ENCODE measurements at regions not wholly inside any gene's neighbourhood (a gene's known extent, or its start where the extent isn't known, plus 50 kb on each side); places are given as distances from the start of the nearest gene placed in this dataset.

DNA sequence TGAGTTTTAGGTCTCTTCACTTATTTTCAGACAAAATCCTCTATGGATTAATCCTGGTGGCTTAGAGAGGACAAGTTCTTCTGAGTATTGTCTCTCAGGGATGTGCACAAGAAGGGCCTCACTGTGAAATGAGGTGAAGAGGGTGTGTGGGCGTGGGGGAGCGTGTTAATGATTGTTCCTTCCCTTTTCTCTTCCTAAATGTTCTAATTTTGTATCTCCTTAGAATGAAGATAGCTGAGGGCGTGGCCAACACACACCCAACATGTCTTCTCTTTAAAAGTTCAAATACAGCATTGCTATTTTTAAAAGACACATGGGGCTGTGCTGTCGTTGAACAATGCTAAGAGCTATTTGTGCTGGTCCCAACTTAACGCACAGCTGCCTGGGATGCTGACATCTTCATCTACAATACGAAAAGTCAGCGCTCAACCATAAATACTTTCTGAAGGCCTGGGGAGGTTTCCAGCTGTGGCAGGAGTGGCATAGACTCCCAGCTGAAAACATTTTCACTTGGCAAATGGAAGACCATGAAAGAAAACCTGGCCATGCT is 135.9 kb downstream of the JCAD start:
- DNase-seq: no peak

- no peak for DNase-seq
Observed at GRCh38 chr10:29922892-29923291, 136.5 kb downstream of the JCAD start.

- DNase-seq: no peak
Observed at GRCh38 chr10:29922226-29922625, 137.2 kb downstream of the JCAD start.

DNA sequence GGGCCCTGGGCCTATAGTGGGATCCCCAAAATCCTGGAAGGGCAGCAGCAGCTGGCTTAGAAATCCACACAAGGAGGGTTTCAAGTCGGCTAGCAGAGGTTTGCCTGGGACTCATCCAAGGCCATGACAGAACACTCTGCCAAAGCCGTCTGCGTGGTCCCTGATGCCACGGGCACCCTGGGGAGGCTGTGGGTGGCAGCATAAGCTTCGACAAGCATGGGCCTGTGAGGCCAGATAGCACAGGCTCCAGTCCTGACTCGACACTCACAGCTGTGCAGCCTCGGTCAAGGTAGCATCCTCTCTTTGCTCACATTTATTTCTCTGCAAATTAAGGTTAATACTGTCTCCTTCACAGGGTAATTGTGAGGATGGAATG is 138.3 kb downstream of the JCAD start:
- no peak for DNase-seq

GRCh38 chr10:29920408-29921070 is 138.8 kb downstream of the JCAD start:
- DNase-seq: no peak

GRCh38 chr10:29918623-29919400 is 140.6 kb downstream of the JCAD start:
- DNase-seq: no peak

DNA sequence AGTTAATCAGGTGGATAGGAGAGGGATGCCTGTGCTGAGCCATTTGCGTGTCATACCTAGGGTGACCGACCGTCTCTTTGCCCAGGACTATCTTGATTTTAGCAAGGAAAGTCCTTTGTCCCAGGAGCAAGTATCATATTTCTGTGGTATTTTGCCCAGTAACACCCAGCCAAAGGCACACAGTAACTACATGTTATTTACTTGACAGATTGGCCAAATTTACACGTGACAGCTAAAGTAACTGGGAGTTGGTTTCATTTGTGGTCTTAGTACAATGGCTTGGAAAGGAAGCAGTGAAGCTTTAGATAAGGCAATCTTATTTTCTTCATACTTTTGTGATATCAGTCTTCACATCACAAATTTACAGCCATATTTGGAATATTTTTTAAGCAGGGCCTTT is 142.1 kb downstream of the JCAD start:
- no peak for DNase-seq

DNA sequence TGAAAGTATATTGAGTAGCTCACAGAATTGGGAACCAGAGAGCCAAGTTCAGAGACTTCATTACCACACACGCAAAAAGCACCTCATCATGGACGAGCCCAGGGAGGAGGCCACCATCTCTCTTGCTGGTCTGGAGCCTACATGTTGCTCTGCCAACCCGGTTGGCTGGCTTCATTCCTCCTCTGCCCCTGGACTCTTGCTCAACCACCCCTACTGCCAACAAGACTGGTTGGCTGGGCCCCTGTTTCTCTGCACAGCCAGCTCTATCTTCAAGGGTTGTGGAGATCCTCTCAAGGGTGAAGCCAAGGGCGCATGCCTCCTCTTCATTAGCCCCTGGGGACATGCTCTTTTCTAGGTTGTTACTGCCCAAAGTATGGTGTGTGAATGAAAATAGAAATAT is 142.7 kb downstream of the JCAD start:
- no peak for DNase-seq

DNA sequence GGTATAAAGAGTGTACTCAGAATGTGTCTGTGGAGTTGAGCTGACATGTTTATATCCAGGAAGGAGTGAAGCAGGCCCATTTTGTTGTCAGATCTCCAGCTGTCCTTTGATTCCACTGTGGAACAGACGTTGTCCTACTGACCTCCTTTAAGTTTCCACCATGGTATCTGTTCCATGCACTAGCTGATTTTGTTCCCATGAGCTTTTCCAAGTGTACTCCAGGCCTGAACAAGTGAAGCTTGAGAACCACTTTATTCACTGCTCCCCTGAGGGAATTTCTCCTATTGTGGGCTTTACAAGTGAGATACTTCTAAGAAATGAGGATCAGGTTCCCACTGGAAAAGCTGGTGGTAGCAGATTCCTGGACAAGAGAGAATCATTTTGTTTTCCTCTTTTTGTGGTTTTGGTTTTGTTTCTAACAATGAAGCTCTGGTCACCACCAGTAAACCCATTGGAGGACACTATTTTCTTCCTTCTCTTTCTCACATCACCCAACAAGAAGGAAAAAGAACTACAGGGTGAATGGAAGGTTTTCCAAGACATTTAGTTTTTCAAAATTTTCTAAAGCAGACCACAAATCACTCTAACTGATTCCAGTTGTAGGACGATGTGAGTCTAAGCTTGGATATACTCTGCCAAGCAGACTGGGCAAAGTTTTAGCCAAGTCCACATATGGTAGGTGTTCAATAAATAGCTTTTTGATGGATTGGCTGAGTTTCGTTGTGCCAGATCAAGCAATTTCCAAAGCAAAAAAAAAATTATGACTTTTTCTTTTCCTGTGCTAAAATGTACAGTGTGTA is 144.2 kb downstream of the JCAD start:
- no peak for DNase-seq

GRCh38 chr10:29908962-29909361 is 150.4 kb downstream of the JCAD start:
- no peak for DNase-seq

DNA sequence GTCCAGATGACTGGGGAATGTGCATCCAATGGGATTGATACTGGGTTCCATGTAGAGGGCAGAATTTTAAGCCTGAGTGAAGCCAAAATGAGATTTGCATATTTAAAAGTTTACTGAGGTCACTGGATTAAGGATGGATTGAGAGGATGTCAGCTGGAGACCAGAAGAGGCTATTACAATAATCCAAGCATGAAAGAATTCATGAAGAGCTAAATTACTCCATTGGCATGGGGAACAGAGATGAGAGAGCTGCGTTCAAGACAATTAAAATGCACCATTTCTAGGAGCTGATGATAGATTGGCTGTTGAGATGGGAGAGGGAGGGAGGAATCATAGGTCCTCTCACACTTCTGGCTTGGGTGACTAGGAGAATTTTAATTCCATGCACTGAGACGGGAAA is 158.5 kb downstream of the JCAD start:
- no peak for DNase-seq

- DNase-seq: no peak
Observed at GRCh38 chr10:29897999-29898716, 161.2 kb downstream of the JCAD start.

DNA sequence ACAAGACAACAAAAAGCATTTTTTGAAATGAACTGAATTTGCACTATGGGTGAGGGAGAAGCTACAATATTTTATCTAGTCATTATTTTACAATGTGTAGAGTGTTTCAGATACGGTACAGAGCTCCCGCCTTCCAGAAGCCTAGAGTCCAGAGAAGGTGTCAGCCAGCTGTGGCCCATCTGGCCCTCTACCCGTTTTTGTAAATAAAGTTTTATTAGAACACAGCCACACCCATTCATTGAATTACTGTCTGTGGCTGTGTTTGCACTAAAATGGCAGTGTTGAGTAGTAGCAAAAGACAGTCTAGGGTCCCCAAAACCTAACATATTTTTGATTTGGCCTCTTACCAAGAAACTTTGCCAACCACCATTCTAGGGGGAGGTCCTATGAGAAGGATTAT is 162.0 kb downstream of the JCAD start:
- DNase-seq: no peak

DNA sequence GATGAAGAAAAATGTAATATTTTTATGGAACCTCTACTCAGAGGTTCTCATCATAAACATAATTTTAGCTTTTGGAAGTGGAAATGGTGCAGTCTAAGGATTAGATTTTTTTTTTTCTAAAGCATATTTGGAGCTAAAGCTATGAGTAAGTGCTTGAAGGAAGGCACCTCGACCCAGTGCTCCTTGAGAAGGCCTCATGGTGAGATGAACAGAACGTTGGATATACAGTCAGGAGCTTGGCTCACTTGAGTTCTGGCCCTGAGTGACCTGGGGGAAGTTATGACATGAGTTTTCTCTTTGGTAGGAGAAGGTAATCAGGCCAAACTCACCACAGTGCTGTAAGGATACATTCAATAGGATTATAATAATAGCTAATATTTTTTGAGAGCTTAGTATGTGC is 163.3 kb downstream of the JCAD start:
- no peak for DNase-seq

- DNase-seq: no peak
Observed at GRCh38 chr10:29895456-29895855, 163.9 kb downstream of the JCAD start.

- DNase-seq: no peak
Observed at GRCh38 chr10:29888321-29888720, 171.1 kb downstream of the JCAD start.

GRCh38 chr10:29886299-29886698 is 173.1 kb downstream of the JCAD start:
- no peak for DNase-seq

GRCh38 chr10:29883231-29883630 is 176.2 kb downstream of the JCAD start:
- DNase-seq: no peak

DNA sequence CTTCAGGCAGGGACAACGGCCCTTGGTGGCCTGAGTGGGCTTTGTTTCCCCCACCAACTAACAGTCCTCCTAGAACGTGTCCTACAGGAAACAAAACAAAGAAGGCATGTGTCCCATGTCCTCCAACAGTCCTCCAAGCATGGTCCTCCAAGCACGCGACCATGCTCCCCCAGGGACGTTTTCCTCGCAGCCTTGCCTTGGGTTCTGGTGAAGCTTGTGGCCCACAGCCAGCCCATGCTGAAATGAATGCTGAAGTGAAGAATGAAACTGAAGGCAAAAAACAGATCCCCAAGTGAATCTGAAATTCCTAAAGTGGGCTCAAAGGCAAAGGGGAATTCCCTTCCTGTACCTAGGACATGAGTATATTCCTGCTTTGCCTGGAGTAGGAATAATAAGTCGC is 176.6 kb downstream of the JCAD start:
- no peak for DNase-seq

DNA sequence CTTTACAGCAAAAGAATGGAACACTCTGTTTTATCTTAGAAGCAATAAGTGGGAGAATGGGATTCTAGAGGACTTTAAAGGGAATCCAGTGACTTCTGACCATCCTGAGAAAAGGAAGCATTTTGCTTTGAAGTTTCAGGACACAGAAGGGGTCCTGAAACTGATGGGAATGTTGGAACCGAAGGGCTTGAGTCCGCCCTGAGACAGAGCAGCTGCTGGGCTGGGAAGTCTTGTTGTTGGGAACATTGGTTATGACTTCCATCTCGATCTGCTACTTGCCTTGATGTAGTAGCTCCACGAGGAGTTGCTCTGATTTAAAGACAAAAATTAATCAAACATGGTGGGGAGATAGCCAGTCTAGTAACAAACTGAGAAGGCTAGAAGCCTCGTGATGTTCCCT is 177.6 kb downstream of the JCAD start:
- no peak for DNase-seq

DNA sequence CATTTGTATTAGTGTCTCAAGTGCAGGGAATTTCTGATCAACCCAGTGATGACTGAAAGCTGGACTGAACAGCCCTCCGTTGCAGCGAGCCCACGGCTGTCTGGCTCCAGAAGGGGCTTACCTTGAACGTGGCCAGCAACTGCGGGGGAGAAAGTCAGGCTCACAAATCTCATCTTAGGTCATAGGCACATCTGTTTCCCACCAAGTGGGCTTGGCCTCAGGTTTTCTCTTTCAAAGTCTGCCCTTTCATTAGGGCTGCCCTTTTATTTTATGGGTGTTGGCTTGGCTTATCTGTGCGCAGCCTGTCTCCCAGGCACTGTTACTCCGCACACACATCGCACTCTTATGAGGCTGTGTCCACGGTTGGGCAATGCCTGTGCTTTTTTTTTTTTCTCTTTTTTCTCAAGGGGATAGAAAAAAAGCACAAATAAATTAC is 178.0 kb downstream of the JCAD start:
- no peak for DNase-seq

GRCh38 chr10:29880856-29881255 is 178.5 kb downstream of the JCAD start:
- no peak for DNase-seq

- no peak for DNase-seq
Observed at GRCh38 chr10:29879862-29880261, 179.5 kb downstream of the JCAD start.

Data from stimulated activated CD4-positive, alpha-beta T cell treated with anti-CD3 and anti-CD28 coated beads, Interleukin-4, amount 100 ng/mL, for 4 hours (primary cell).